Activated CD4-positive, alpha-beta T cell treated with anti-CD3 and anti-CD28 coated beads, Interleukin-2, amount 50 U/mL, for 16 hours (primary cell): ENCODE measurements at regions not wholly inside any gene's neighbourhood (a gene's known extent, or its start where the extent isn't known, plus 50 kb on each side); places are given as distances from the start of the nearest gene placed in this dataset.

Source experiments
- DNase-seq: peaks from one replicate; pipeline ENCODE4 v3.0.0-alpha.2; 2020

DNA sequence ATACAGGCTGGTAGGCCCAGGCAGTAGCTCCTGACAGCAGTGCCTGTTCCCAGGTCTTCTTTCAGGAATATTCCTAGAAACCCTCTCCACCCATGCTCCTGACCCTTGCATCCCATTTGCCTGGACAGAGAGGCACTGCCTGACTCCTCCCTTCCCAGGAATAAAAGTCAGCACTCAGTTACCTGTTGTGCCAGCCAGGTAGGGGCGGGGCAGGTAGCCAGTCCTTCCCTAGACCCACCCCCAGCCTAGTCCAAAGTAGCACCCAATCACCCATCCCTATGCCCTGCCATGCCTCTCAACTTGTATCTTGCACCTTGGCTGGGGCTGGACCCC lies 129.9 kb downstream of the MRPL14 start:
- DNase-seq, result no peak

- DNase-seq, result no peak
Measured at GRCh38 chr6:43996618-43997344, 130.5 kb downstream of the MRPL14 start.

DNA sequence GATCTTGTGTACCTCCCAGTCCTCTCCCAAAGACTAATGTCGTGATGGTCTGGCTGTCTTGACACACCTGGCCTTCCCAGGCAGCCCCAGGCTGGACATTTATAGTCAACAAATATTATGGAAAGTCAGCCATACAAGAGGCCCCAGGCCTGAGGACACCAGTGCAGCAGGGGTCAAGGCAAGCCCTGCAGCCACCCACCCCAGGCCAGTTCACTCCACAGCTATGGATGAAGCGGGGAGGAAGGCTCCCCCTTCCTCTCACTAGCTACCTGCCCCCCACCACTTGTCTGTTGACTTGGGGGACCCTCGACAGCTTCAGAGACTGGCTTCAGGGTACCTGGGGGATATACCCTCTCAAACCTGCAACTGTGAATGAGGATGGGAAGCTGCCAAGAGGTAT lies 132.1 kb downstream of the MRPL14 start:
- DNase-seq, result no peak

- no peak for DNase-seq
Measured at GRCh38 chr6:43993881-43994523, 133.2 kb downstream of the MRPL14 start.

- no peak for DNase-seq
Measured at GRCh38 chr6:43992783-43993644, 134.2 kb downstream of the MRPL14 start.

GRCh38 chr6:43992126-43992663 lies 135.1 kb downstream of the MRPL14 start:
- no peak for DNase-seq

DNA sequence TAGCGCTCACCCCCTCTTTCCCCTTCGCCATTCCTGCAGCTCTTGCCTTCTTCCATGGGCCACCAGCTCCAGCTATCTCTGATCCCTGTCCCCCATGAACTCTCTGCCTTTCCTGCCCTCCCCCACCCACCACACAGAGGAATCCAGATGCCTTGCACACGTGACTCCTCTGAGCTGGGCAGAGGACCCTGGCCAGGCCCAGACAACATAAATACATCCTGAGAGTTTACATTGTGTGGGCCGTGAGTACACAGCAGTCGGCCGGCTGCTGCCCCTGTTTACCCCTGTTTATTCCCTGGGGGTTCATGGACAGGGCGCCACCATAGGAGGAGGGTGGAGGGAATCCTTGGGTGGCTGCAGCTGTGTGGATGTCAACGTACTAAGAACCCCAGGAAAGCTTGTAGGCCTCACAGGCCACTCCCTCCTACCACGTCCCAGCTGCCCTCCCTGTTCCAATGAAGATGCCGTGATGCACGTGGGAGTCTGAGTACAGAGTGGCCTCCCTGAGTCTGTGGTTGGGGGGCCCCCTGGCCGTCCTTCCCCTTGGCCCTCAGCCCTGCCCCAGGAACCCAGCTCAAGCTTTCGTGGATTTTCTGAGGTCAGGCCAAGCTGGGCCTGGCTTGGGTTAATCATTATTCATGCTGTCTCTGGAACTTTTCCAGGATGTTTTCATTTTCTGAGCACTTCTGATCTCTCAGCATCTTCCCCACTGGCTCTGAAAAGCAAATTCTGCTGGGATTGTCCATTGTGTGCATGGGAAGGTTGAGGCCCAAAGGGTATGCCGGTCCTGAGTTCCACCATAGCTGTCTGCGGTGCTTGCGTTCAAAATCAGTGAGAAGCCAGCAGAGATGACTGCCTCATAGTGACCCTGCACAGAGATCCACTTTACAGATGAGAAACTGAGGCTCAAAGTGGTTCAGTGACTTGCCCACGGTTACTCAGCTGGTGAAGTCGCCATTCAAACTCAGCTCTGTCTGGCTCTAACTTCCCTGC lies 136.3 kb downstream of the MRPL14 start:
- no peak for DNase-seq

GRCh38 chr6:43990275-43990626 lies 137.0 kb downstream of the MRPL14 start:
- no peak for DNase-seq

GRCh38 chr6:43989581-43990146 lies 137.6 kb downstream of the MRPL14 start:
- DNase-seq, result no peak

GRCh38 chr6:43988801-43989200 lies 138.5 kb downstream of the MRPL14 start:
- no peak for DNase-seq

DNA sequence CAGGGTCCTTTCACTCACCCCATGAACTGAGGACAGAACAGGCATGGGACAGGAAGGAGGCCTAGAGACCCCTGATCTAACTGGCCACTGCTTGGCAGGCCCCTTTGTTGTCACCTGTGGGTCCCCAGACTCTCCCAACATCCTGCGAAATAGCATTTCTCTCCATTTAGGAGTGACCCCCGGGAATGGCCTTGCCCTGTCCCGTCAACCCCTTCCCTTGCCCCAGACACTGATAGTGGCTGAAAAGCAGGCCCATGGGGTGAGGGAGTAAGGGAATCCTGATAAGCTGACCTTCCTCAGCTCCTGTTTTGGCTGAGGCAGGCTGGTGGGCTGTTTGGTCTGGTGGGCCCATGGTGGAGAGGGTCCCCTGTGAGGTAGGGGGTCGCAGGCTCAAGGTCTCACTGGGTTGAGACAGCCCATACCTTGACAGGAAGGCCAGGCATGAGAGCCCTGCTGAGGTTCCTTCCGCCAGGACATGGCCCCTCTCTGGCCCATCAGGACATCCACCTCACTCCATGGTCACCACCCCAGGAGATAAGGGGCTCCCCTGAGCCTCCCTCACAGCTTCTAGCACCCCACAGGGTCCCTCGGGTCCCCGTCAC lies 139.3 kb downstream of the MRPL14 start:
- no peak for DNase-seq

DNA sequence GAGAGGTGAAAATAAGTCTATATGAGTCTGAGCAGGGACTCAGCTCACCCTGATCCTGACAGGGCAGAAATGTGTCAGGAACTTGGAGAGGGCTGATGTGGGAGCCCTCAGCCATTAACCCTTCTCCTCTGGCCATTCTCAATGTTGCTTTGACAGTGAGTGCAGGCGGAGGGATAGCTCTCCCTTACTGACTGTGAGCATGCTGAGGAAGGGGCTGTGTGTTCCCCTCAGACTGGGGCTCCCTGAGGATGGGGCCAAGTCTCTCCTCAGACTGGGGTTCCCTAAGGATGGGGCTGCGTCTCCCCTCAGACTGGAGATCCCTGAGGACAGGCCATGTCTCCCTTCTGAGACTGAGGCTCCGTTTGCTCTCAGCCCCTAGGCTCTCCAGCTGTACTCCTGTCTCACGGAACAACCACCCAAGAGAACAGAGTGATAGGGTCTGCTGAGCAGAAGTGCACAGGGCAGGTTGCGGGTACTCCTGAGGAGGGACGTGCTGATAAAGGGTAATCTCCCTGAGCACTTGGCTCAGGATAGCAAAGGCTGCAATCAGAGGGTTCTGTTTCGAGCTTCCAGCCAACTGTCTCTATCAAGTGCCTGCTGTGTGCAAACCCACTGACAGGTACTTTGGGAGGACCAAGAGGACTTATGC lies 141.0 kb downstream of the MRPL14 start:
- no peak for DNase-seq

GRCh38 chr6:43985329-43985728 lies 141.9 kb downstream of the MRPL14 start:
- DNase-seq, result no peak

GRCh38 chr6:43984442-43985321 lies 142.6 kb downstream of the MRPL14 start:
- no peak for DNase-seq

DNA sequence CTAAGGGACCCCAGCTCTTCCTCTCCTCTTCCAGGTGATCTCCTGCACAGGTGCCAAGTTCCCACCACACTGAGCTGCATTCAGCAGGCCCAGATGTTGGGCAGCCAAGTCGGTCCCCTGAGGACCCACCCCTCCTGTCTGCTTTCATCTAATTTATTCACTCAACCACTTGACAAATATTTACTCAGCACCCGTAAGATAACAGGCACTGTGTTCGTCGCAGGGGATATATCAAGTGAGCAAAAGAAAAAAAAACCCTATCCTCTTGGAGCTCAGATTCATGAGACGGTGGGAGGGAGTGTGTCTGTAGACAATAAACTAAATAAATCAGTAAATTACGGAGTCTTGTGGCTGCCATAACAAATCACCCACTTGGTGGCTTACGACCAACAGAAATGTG lies 143.6 kb downstream of the MRPL14 start:
- no peak for DNase-seq

GRCh38 chr6:43983191-43983590 lies 144.1 kb downstream of the MRPL14 start:
- DNase-seq, result no peak

GRCh38 chr6:43982084-43982625 lies 145.1 kb downstream of the MRPL14 start:
- DNase-seq, result no peak

GRCh38 chr6:43981363-43981990 lies 145.8 kb downstream of the MRPL14 start:
- DNase-seq, result no peak
